T-helper 1 cell treated with Interleukin-12 subunit alpha and Interleukin-12 subunit beta and Interleukin-4 antibody, amounts not matched to agents 30 ng/mL and 1 ng/mL, for 36 hours (primary cell): ENCODE measurements at regions not wholly inside any gene's neighbourhood (a gene's known extent, or its start where the extent isn't known, plus 50 kb on each side); places are given as distances from the start of the nearest gene placed in this dataset.
"Not testable (repeated sequence)": the region's sequence is repeated elsewhere in the genome, so short reads cannot be mapped to it uniquely, and the experiment has no call there.

ENCODE experiments used
- intact Hi-C: fragments of 100-400 bp; cut with micrococcal nuclease; formaldehyde crosslinking; loops from one replicate; pipeline ENCODE4 v1.15.1; 2024

GRCh38 chr15:22239806-22240180 is 159.5 kb downstream of the OR4M2 start:
- intact Hi-C loops = no loop called here

- intact Hi-C loops = no loop called here
Observed at GRCh38 chr15:22240403-22240802, 160.1 kb downstream of the OR4M2 start.

- intact Hi-C loops = no loop called here
Observed at GRCh38 chr15:22240986-22241385, 160.7 kb downstream of the OR4M2 start.

GRCh38 chr15:22241451-22241850 is 161.1 kb downstream of the OR4M2 start:
- intact Hi-C loops = no loop called here

- intact Hi-C loops = not testable (repeated sequence)
Observed at GRCh38 chr15:22242311-22242710, 162.0 kb downstream of the OR4M2 start.

GRCh38 chr15:22243440-22244130 is 163.3 kb downstream of the OR4M2 start:
- intact Hi-C loops = no loop called here

GRCh38 chr15:22249511-22249910 is 169.2 kb downstream of the OR4M2 start:
- intact Hi-C loops = not testable (repeated sequence)

- intact Hi-C loops = loop anchor here (2.0 kb wide), 1 partner anchor 14 kb away; no protein-coding TSS in a partner anchor
Observed at GRCh38 chr15:22250501-22251290, 170.4 kb downstream of the OR4M2 start.

GRCh38 chr15:22251422-22251821 is 171.1 kb downstream of the OR4M2 start:
- intact Hi-C loops = loop anchor here (2.0 kb wide), 1 partner anchor 13 kb away; no protein-coding TSS in a partner anchor

- intact Hi-C loops = not testable (repeated sequence)
Observed at GRCh38 chr15:22252047-22252446, 171.7 kb downstream of the OR4M2 start.

- intact Hi-C loops = not testable (repeated sequence)
Observed at GRCh38 chr15:22252521-22252920, 172.2 kb downstream of the OR4M2 start.

- intact Hi-C loops = not testable (repeated sequence)
Observed at GRCh38 chr15:22253002-22253675, 172.8 kb downstream of the OR4M2 start.

- intact Hi-C loops = no loop called here
Observed at GRCh38 chr15:22253676-22254408, 173.5 kb downstream of the OR4M2 start.

- intact Hi-C loops = not testable (repeated sequence)
Observed at GRCh38 chr15:22254409-22255045, 174.2 kb downstream of the OR4M2 start.

GRCh38 chr15:22255606-22256005 is 175.3 kb downstream of the OR4M2 start:
- intact Hi-C loops = not testable (repeated sequence)

GRCh38 chr15:22256389-22257046 is 176.2 kb downstream of the OR4M2 start:
- intact Hi-C loops = not testable (repeated sequence)

GRCh38 chr15:22257047-22258008 is 177.0 kb downstream of the OR4M2 start:
- intact Hi-C loops = no loop called here

GRCh38 chr15:22258009-22258397 is 177.7 kb downstream of the OR4M2 start:
- intact Hi-C loops = no loop called here
